Rectal smooth muscle tissue (tissue), 1 donor: ENCODE measurements at regions not wholly inside any gene's neighbourhood (a gene's known extent, or its start where the extent isn't known, plus 50 kb on each side); places are given as distances from the start of the nearest gene placed in this dataset.

Source experiments
- H3K27ac ChIP-seq: one replicate; pipeline ENCODE4 v1.7.0; 2013; ENCODE audit warnings: low read depth, low read length, inconsistent platforms
- H3K27me3 ChIP-seq: one replicate; pipeline ENCODE4 v1.7.0; 2013; ENCODE audit warnings: low read length; ENCODE audit not compliant: control insufficient read depth, insufficient read depth
- H3K36me3 ChIP-seq: one replicate; pipeline ENCODE4 v1.7.0; 2013; ENCODE audit warnings: low read length; ENCODE audit not compliant: control insufficient read depth, insufficient read depth
- H3K4me1 ChIP-seq: one replicate; pipeline ENCODE4 v1.7.0; 2013; ENCODE audit warnings: low read length; ENCODE audit not compliant: control insufficient read depth, insufficient read depth
- H3K4me3 ChIP-seq: one replicate; pipeline ENCODE4 v1.7.0; 2013; ENCODE audit warnings: low read length
- H3K9ac ChIP-seq: one replicate; pipeline ENCODE4 v1.7.0; 2013; ENCODE audit warnings: low read length

- peaks cover 10% of the 10 kb centered on the region for H3K4me1 ChIP-seq
- H3K27me3 ChIP-seq = no peaks in the 10 kb centered on the region
- H3K27ac ChIP-seq = no peak overlapping the region
Observed at GRCh38 chr9:87111010-87111409, 163.7 kb upstream of the GAS1 start.

GRCh38 chr9:87112656-87113055 is 165.3 kb upstream of the GAS1 start:
- no peaks in the 10 kb centered on the region for H3K27me3 ChIP-seq
- no peak overlapping the region for H3K9ac ChIP-seq

More at GRCh38 chr9:87111010-87111409, 163.7 kb upstream of the GAS1 start:
- Histone ChIP-seq H3K9ac (no peak overlapping the region), H3K36me3 (no peaks in the 10 kb centered on the region), H3K4me3 (no peak overlapping the region)

GRCh38 chr9:87113874-87114273 is 166.6 kb upstream of the GAS1 start:
- H3K4me1 ChIP-seq = peaks cover 6% of the 10 kb centered on the region

More at GRCh38 chr9:87112656-87113055, 165.3 kb upstream of the GAS1 start:
- Histone ChIP-seq H3K4me3 (no peak overlapping the region), H3K36me3 (no peaks in the 10 kb centered on the region), H3K27ac (no peak overlapping the region), H3K4me1 (peaks cover 10% of the 10 kb centered on the region)

GRCh38 chr9:87115785-87116184 is 168.5 kb upstream of the GAS1 start:
- Histone ChIP-seq H3K27ac (no peak overlapping the region), H3K9ac (no peak overlapping the region), H3K36me3 (no peaks in the 10 kb centered on the region), H3K27me3 (no peaks in the 10 kb centered on the region), H3K4me3 (no peak overlapping the region), H3K4me1 (peaks cover 16% of the 10 kb centered on the region)

More at GRCh38 chr9:87113874-87114273, 166.6 kb upstream of the GAS1 start:
- Histone ChIP-seq H3K9ac (no peak overlapping the region), H3K36me3 (no peaks in the 10 kb centered on the region), H3K27me3 (no peaks in the 10 kb centered on the region), H3K4me3 (no peak overlapping the region), H3K27ac (no peak overlapping the region)

DNA sequence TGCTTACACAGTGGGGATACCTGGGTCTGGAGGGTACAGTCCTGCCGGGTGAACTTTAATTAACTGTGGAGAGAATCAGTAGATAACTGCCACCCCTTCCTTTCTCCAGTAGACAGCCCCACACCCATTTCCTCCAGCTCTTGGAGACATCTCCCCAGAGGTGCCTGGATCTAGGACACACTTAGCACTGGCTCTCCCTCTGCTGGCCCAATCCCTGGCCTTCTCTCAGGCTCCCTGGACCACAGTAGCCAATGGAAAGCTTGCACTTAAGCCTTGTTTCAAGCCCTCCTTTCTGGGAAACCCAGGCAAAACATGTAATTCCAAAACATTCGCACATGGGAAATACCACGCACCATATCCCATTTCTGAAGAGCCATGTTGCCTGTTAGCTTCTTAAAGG is 169.2 kb upstream of the GAS1 start:
- Histone ChIP-seq H3K36me3 (no peaks in the 10 kb centered on the region), H3K27me3 (no peaks in the 10 kb centered on the region), H3K9ac (no peak overlapping the region), H3K4me1 (peaks cover 20% of the 10 kb centered on the region), H3K4me3 (no peak overlapping the region), H3K27ac (no peak overlapping the region)

- Histone ChIP-seq H3K9ac (no peak overlapping the region), H3K36me3 (no peaks in the 10 kb centered on the region), H3K4me3 (no peak overlapping the region), H3K4me1 (peaks cover 30% of the 10 kb centered on the region), H3K27me3 (no peaks in the 10 kb centered on the region), H3K27ac (no peak overlapping the region)
Observed at GRCh38 chr9:87118594-87118993, 171.3 kb upstream of the GAS1 start.

- peak overlapping the region; percentile 59 for H3K27ac ChIP-seq
- no peaks in the 10 kb centered on the region for H3K27me3 ChIP-seq
- H3K4me1 ChIP-seq = peaks cover 35% of the 10 kb centered on the region
- no peak overlapping the region for H3K9ac ChIP-seq
- no peak overlapping the region for H3K4me3 ChIP-seq
- H3K36me3 ChIP-seq = no peaks in the 10 kb centered on the region
Observed at GRCh38 chr9:87119328-87119881, 172.1 kb upstream of the GAS1 start.

DNA sequence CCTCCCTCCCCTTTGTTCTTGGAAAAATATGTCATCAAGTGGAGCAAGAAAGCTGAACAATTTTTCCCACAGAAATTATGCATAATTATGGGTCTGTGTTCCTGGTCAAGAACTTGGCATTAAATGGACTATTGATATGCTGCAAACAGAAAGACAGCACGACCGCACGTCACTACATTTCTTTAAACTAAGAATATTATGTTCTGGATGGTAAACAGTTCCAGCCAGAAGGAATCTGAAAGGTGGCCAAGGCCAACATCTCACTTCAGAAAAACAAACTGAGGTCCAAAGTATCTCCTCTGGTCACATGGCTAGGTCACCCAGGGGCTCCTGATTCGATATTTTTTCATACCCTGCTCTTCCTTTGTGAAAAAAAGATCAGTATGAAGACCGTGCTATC is 173.3 kb upstream of the GAS1 start:
- Histone ChIP-seq H3K27me3 (no peaks in the 10 kb centered on the region), H3K9ac (no peak overlapping the region), H3K36me3 (no peaks in the 10 kb centered on the region), H3K4me3 (no peak overlapping the region), H3K27ac (peak overlapping the region; percentile 57), H3K4me1 (peaks cover 32% of the 10 kb centered on the region)

DNA sequence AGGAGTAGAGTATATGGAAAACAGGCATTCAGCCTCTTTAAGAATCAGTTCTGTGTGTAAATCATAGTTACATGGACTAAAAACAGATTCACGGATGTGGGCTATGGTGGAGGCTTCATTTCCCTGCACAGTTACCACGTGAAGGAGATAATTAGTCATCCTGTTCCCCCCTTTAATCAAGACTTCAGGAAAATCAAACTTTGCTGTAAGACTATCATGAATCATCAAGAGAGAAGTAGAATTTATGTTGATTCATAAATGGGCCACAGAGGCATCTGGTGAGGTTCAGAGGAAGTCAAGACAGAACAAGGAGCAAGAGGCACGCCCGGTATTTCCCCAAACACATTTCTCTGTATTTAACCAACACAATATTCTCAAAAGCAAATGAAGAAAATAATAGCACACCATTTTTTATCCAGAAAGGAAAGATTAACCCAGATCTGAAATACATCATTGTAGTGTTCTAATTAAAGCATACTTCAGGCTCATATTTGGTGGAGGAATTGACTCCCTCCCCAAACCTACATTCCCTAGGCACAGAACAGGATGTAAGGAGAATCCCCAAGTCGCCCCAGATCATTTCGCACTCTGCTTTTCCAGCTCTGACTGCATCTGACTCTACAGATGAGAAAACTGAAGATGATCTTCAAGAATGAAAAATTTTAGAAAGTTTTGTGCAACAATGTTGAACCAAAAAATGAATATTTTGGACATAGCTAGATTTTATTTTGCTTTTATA is 175.8 kb upstream of the GAS1 start:
- Histone ChIP-seq H3K27me3 (no peaks in the 10 kb centered on the region), H3K36me3 (no peaks in the 10 kb centered on the region), H3K4me1 (peaks cover 32% of the 10 kb centered on the region), H3K9ac (no peak overlapping the region), H3K27ac (peak overlapping the region; percentile 53), H3K4me3 (no peak overlapping the region)

DNA sequence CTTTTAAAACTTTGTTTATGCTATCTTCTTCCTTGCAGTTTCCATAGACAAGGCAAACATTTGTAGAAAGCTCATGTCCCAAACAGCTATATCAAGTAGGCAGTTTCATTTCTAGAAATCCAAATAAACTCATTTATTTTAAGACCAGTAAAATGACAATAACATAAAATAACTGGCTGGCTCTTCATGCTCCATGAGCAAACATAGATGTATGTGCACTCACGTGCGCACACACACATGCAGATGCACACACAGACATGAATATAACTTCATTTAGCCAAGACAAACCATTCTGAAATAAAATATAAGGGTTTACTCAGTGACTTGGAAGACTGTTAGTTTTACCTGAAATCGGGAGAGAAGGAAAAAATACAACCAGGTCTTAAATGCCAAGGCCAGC is 176.5 kb upstream of the GAS1 start:
- H3K4me1 ChIP-seq = peaks cover 32% of the 10 kb centered on the region
- H3K36me3 ChIP-seq = no peaks in the 10 kb centered on the region
- no peak overlapping the region for H3K9ac ChIP-seq
- H3K4me3 ChIP-seq = no peak overlapping the region
- H3K27me3 ChIP-seq = no peaks in the 10 kb centered on the region
- H3K27ac ChIP-seq = no peak overlapping the region

GRCh38 chr9:87125819-87126218 is 178.5 kb upstream of the GAS1 start:
- Histone ChIP-seq H3K36me3 (no peaks in the 10 kb centered on the region), H3K4me3 (no peak overlapping the region), H3K27ac (no peak overlapping the region), H3K4me1 (peaks cover 19% of the 10 kb centered on the region), H3K27me3 (no peaks in the 10 kb centered on the region), H3K9ac (no peak overlapping the region)

DNA sequence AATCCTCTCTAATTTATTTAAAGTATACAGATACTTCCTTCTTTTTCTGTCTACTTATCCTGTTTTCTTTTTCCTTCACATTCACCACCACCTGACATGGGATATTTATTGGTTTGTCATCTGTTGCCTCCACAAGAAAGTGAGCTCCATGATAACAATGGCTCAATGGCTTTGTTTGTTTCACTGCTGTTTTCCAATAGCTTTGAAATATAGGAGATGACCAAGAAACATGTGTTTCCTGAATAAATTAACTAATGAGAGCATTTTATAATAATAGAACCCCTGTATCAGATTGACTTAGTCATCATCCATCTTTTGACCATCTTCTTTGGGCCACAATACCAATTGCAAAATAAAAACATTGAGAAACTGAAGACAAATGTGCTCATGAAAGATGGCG is 180.2 kb upstream of the GAS1 start:
- H3K36me3 ChIP-seq = no peaks in the 10 kb centered on the region
- no peak overlapping the region for H3K4me3 ChIP-seq
- H3K27ac ChIP-seq = no peak overlapping the region
- peaks cover 9% of the 10 kb centered on the region for H3K4me1 ChIP-seq
- no peaks in the 10 kb centered on the region for H3K27me3 ChIP-seq
- H3K9ac ChIP-seq = no peak overlapping the region
